GM12874 (cell line): ENCODE measurements at regions not wholly inside any gene's neighbourhood (a gene's known extent, or its start where the extent isn't known, plus 50 kb on each side); places are given as distances from the start of the nearest gene placed in this dataset.

Experiments
- TF ChIP-seq, protein P1 (sequence below): IDR thresholded peaks from 2 replicates; pipeline ENCODE4 v1.5.1; 2011; ENCODE audit warnings: low read depth, mild to moderate bottlenecking, control low read depth, low read length, moderate library complexity; ENCODE audit not compliant: insufficient read depth

DNA sequence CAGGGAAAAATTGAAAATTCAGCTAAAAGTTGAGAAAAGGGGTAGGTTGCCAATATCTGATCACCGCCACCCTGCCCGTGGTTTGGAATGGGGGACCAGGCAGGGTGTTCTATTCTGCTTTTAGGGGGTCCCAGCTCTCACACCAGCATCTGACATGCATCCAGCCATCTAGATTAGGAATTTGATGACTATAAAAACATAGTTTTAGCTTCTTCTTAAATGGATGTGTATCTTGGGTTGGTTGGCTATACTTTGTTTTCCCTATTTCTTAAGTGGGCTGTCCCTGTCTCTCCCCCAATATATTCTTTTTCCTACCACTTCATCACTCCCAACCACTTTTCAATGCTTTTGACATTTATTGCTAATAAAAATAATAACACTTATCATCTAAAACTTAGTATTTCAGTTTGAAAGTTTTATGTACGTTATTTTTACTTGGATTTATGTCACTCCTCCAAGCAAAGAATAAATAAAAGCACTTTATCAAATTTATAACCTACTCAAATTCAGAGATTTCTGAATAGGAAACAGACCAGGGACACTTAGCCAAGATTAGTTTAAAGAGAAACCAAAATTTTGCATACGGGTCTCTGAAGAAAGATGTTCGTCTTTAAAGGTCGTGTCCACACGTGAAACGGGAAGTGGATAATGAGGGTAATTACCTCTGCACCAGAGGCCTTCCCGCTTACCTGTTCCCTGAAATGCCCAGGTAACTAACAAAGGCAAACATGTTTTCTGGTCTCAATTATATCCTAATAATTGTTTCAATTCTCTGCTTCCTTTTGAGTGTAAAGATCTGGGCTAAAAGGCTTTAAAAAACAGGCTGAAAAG is 233.2 kb upstream of the AUTS2 start:
- TF ChIP-seq, protein P1, sequence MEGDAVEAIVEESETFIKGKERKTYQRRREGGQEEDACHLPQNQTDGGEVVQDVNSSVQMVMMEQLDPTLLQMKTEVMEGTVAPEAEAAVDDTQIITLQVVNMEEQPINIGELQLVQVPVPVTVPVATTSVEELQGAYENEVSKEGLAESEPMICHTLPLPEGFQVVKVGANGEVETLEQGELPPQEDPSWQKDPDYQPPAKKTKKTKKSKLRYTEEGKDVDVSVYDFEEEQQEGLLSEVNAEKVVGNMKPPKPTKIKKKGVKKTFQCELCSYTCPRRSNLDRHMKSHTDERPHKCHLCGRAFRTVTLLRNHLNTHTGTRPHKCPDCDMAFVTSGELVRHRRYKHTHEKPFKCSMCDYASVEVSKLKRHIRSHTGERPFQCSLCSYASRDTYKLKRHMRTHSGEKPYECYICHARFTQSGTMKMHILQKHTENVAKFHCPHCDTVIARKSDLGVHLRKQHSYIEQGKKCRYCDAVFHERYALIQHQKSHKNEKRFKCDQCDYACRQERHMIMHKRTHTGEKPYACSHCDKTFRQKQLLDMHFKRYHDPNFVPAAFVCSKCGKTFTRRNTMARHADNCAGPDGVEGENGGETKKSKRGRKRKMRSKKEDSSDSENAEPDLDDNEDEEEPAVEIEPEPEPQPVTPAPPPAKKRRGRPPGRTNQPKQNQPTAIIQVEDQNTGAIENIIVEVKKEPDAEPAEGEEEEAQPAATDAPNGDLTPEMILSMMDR = no peak

DNA sequence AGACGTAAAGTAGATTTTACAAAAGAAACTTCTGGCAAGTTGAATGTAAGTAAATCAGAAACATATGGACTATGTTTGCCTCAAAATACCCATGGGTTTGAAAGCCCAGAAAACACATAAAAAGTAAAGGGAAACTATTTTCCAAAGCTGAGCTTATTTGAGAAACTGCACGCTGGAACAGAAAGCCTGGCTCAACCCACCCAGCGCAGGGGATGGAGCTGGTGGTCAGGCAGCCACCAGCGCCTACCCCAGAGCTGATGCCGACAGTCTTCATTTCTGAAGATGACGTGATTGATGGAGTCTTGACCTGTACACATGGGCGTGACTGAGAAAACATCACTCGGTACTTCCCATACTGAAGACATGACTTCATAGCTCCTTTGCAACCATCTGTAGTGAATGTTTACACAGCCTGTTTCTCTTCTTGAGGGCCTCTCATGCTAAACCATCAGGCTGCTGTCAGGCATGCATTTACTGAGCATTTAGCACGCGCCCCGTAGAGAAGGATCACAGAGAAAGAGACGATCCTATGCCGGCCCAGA is 232.6 kb upstream of the AUTS2 start:
- TF ChIP-seq, protein P1 = no peak

DNA sequence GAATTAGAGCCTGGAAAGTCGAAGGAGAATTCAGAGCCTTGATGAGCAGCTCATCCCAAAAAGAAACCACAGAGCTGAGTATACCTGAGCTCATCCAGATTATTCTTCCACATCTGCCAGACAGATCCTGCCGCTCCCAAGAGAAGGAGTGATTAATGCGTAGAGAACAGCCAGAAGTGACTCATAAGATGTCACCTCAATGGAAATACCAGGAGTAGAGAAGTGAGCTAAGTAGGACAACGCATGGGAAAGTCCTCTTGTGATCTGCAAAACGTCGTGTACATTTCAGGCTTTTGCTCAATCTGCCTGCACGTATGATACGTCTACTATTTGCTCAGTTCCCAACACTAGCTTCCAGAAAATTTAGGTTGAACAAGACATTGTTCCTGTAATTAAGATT is 230.5 kb upstream of the AUTS2 start:
- TF ChIP-seq, protein P1 = no peak

DNA sequence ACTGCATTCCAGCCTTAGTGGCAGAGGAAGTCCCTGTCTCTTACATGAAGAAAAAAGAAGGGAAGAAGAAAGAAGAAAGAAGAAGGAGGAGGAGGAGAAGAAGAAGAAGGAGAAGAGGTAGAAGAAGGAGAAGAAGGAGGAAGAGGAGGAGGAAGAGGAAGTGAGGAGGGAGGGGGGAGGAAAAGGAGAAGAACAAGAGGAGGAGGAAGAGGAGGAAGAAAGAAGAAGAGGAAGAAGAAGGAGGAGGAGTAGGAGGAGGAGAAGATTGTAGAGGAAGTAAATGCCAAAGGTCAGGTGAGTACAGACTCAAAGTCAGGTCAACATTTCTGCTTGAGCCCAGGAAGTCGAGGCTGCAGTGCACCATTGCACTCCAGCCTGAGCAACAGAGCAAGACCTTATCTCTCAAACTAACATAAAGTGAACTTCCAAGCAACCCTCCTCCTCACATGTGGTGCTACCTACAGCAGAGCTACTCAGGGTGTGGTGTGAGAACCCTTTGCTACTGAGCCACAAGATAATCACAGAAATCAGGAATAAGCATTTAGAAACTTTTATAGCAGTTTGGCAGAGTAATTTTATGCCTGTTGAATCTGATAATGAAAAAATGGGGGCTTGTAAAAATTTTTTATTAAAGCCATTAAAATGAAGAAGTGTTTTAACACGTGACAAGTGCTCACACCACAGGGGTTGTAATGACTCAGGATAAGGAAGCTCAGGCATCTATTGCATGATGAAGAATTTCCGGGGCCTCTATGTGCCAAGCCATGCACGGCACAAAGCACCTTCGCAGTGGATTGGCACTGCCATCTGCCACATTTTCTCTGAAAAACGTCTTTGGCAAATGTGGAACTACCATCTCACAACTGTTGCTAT is 224.9 kb upstream of the AUTS2 start:
- TF ChIP-seq, protein P1 = no peak

DNA sequence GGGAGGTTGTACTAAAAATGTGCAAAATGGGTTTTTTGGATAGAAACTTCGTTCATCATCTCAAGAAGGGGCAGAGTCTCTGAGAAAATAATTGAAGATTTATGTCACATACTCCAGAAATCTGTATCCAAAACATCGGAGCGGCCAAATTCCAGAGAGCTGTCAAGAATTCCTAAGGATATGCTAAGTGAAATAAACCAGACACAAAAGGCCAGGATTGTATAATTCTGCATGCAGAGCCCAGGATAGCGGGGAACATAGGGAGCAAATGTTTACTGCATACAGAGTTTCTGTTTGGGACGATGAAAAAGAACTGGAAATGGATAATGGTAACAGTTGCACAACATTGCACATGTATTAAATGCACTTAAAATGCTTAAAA is 224.2 kb upstream of the AUTS2 start:
- TF ChIP-seq, protein P1 = no peak

DNA sequence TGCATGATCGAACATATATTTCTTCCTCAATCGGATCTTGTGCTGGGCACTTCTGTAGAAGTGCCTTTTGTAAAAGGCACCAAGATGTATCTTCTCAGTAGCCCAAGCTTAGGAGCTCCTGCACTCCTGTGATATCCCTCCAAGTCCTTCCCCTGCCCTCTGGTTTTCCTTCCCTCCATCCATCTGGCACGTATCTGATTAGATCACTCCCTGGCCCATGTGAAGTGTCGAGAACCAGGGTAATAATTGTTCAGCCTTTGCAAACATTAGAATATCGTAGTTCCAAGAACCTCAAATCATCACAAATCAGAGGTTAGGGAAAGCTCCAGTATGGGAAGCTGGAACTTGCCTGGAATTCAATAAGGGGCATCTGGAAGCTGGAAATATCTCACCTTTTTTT is 221.1 kb upstream of the AUTS2 start:
- TF ChIP-seq, protein P1 = no peak

DNA sequence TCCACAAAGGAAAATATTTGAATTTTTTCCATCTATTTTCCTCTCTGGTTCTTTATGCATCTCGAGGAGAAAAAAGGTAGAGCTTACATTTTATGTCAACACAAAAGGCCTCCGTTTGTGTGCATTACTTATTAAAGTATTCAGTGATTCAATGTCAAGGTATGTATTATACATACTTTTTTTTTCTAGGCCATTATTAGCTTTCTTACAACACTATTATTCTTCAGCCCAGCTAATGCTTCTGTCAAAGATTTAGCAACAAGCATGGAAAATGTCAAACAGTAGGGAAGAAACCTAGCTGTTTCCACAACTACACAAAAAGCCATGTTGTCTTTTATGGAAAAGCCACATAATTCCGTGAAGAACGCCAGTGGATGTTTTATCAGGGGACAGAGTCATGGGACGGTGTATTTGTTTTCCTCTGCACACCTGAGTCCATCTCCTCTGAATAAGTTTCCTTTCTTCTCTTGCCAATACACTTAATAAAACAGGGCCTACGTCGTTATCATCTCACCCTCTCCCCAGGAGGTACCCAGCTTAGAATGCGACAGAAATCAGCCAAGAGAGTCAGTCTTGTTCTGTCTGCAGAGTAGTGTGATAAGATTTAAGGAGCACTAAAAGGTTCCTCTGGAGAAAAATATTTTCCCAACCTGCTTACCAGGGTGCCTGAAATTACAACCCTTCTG is 209.7 kb upstream of the AUTS2 start:
- TF ChIP-seq, protein P1 = no peak
